Testis (tissue), 2 donors: ENCODE measurements at regions not wholly inside any gene's neighbourhood (a gene's known extent, or its start where the extent isn't known, plus 50 kb on each side); places are given as distances from the start of the nearest gene placed in this dataset.

ENCODE experiments used
- DNase-seq: peaks from one replicate; pipeline ENCODE4 v3.0.0-alpha.2; 2019
- H3K27ac ChIP-seq, 2 donors: fragments of 200-600 bp; sonication (generic); one replicate each; pipeline ENCODE4 v1.5.1; 2019
- H3K27me3 ChIP-seq: fragments of 200-600 bp; sonication (generic); one replicate; pipeline ENCODE4 v1.5.1; 2019
- H3K36me3 ChIP-seq: fragments of 200-600 bp; sonication (generic); one replicate; pipeline ENCODE4 v1.5.1; 2017; ENCODE audit warnings: low read depth; ENCODE audit errors: missing control alignments
- H3K4me1 ChIP-seq: fragments of 200-600 bp; sonication (generic); one replicate; pipeline ENCODE4 v1.5.1; 2019
- H3K4me3 ChIP-seq, 2 donors: fragments of 200-600 bp; sonication (generic); one replicate each; pipeline ENCODE4 v1.5.1; 2017 to 2019
- H3K9me3 ChIP-seq: fragments of 200-600 bp; sonication (generic); one replicate; pipeline ENCODE4 v1.5.1; 2017
- POLR2A ChIP-seq: fragments of 450-650 bp; IDR thresholded peaks from one replicate; pipeline ENCODE4 v1.6.1; 2017; ENCODE audit warnings: antibody characterized with exemption, mild to moderate bottlenecking, moderate library complexity
- WGBS, 2 donors: methylation state at CpG; one replicate each; pipeline ENCODE4 v1.1.5; 2018; 5-methylcytosine and 5-hydroxymethylcytosine counted together
- intact Hi-C: fragments of 100-400 bp; cut with DNase I; formaldehyde crosslinking; loops from one replicate; pipeline ENCODE4 v1.15.1; 2023; ENCODE audit warnings: low total_unique reads
- TF ChIP-seq, protein P1 (sequence below), 3 experiments: fragments of 450-650 bp in 2 of 3; fragments of 200-600 bp in 1 of 3; sonication (generic) in 1 of 3; IDR thresholded peaks; one replicate each; pipeline ENCODE4 v1.5.1; 2016 to 2019; ENCODE audit warnings: antibody characterized with exemption in 3 of 3, mild to moderate bottlenecking in 2 of 3, moderate library complexity in 1 of 3

DNA sequence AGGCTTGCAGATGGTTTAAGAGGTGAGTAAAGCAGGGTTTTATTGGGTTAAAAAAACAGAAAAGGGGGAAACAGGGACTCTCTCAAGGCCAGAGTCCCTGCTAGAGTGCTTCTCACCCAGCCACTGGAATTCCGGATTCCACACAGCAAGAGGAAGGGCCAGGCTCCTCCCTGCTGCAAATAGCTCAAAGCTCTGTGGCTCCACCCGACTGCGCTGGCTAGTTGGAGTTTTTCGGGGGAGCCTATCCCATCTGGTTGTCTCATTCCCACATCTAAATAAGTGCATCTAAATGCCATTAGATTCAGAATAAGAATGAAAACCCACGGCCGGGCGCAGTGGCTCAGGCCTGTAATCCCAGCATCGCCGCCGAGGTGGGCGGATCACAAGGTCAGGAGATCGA lies 791.5 kb downstream of the SLC16A7 start:
- WGBS, 2 donors, result 49 to 75% methylated on average over 12 of the region's 12 CpGs
- no peak for TF ChIP-seq POLR2A
- TF ChIP-seq, protein P1, sequence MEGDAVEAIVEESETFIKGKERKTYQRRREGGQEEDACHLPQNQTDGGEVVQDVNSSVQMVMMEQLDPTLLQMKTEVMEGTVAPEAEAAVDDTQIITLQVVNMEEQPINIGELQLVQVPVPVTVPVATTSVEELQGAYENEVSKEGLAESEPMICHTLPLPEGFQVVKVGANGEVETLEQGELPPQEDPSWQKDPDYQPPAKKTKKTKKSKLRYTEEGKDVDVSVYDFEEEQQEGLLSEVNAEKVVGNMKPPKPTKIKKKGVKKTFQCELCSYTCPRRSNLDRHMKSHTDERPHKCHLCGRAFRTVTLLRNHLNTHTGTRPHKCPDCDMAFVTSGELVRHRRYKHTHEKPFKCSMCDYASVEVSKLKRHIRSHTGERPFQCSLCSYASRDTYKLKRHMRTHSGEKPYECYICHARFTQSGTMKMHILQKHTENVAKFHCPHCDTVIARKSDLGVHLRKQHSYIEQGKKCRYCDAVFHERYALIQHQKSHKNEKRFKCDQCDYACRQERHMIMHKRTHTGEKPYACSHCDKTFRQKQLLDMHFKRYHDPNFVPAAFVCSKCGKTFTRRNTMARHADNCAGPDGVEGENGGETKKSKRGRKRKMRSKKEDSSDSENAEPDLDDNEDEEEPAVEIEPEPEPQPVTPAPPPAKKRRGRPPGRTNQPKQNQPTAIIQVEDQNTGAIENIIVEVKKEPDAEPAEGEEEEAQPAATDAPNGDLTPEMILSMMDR (IDR thresholded peaks at IDR 0.05), result no peak
- H3K36me3 ChIP-seq, result no peaks in the 10 kb centered on the region
- intact Hi-C loops, result no loop called here
- no peaks in the 10 kb centered on the region for H3K27me3 ChIP-seq
- H3K4me3 ChIP-seq, result peak overlapping the region; percentile 6 to 41
- no peak overlapping the region for H3K27ac ChIP-seq
- H3K9me3 ChIP-seq, result no peaks in the 10 kb centered on the region
- no peaks in the 10 kb centered on the region for H3K4me1 ChIP-seq
- no peak for DNase-seq

DNA sequence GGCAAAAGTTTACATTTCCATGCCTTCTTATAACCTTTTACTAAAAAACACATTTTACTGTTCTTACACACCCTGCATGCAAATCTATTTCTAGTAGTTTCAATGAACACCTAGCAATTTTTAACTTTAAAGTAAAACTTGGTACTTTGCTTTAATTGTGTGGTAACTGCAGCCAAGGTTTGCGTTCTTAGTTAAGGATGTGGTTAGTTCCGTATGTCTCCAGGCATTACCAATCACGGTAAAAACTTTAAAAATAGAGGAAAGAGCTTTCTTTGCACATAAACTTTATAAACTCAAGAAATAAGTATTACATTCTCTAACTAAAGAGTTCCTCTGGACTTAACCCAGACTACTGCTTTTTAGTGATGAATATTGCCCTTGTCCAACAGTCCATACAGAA lies 795.2 kb downstream of the SLC16A7 start:
- DNase-seq, result no peak
- H3K4me1 ChIP-seq, result no peaks in the 10 kb centered on the region
- no peaks in the 10 kb centered on the region for H3K27me3 ChIP-seq
- H3K4me3 ChIP-seq, result no peak overlapping the region
- intact Hi-C loops, result no loop called here
- 80 to 89% methylated on average over 3 of the region's 3 CpGs for WGBS, 2 donors
- TF ChIP-seq, protein P1 (IDR thresholded peaks at IDR 0.05), result no peak
- no peak for TF ChIP-seq POLR2A
- H3K27ac ChIP-seq, result no peak overlapping the region
- no peaks in the 10 kb centered on the region for H3K36me3 ChIP-seq
- H3K9me3 ChIP-seq, result no peaks in the 10 kb centered on the region

DNA sequence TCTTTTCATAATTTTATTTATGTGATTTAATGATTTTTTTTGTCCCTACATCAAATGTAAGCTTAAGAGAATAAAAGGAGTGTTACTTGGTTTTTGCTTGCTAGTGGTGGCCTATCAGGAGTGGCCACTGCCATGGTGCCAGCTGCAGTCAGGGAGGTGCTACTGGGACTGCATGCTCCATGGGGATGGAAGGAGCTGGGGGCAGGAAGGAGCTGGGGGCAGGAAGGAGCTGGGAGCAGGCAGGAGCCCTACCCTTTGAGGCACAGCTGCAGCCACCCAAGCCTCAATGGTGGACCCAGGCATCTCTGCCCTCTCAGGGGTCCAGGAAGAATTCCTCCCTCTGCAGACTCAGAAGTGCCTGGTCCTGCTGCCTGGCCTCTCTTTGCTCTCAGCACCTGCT lies 796.0 kb downstream of the SLC16A7 start:
- H3K36me3 ChIP-seq, result no peaks in the 10 kb centered on the region
- TF ChIP-seq, protein P1 (IDR thresholded peaks at IDR 0.05), result no peak
- TF ChIP-seq POLR2A, result no peak

DNA sequence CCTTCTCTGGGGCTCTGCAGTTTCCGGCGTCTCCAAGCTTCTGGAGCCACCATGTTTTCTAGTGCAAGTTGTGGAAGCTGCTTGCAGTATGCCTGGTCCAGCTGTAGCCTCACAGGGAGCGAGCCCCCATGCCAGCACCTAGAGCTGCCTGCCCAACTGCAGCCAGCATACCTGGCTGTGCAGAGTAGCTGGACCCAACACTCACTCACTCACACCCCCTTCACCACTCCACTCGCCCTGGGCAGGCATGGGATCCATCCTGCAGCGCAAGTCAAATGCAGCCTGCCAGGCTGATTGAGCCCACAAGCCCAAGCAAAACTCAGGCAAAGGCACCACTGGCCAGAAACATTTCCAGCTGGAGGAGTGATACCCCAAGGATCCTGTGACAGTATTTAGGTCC lies 797.3 kb downstream of the SLC16A7 start:
- DNase-seq, result no peak
- intact Hi-C loops, result no loop called here
- no peak overlapping the region for H3K27ac ChIP-seq
- WGBS, 2 donors, result 78 to 93% methylated on average over 5 of the region's 5 CpGs
- H3K4me1 ChIP-seq, result no peaks in the 10 kb centered on the region
- no peaks in the 10 kb centered on the region for H3K9me3 ChIP-seq
- no peak overlapping the region for H3K4me3 ChIP-seq
- TF ChIP-seq POLR2A, result no peak
- TF ChIP-seq, protein P1 (IDR thresholded peaks at IDR 0.05), result no peak
- H3K27me3 ChIP-seq, result no peaks in the 10 kb centered on the region
- H3K36me3 ChIP-seq, result no peaks in the 10 kb centered on the region

More for the DNA sequence above, 796.0 kb downstream of the SLC16A7 start:
- Histone ChIP-seq H3K4me3 (no peak overlapping the region), H3K4me1 (no peaks in the 10 kb centered on the region), H3K27ac (no peak overlapping the region), H3K27me3 (no peaks in the 10 kb centered on the region), H3K9me3 (no peaks in the 10 kb centered on the region)
- intact Hi-C loops, result no loop called here
- no peak for DNase-seq

DNA sequence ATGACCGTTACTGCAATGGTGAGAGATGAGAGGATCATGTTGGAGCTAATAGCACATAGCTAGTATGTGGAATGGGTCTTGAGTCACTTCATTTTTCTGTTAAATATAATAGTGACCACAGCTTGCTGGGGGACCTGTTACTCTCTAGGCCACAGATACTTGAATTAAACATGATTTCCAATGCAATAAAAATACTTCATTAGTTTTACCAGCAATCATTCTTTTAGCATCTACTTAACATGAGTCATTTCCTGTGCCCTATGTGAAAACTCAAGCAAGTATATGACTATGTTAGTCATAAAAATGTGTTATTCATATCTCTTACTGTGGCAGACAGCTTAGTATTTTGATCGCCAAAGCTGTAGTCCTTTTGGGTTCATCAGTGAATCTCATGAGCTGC lies 798.8 kb downstream of the SLC16A7 start:
- intact Hi-C loops, result no loop called here
- Histone ChIP-seq H3K4me3 (no peak overlapping the region), H3K27ac (no peak overlapping the region), H3K4me1 (no peaks in the 10 kb centered on the region), H3K36me3 (no peaks in the 10 kb centered on the region), H3K9me3 (no peaks in the 10 kb centered on the region), H3K27me3 (no peaks in the 10 kb centered on the region)
- TF ChIP-seq, protein P1 (IDR thresholded peaks at IDR 0.05), result no peak
- no peak for TF ChIP-seq POLR2A
- no peak for DNase-seq
- whole genome bisulfite sequencing, 2 donors, result 88 to 98% methylated on average over 2 of the region's 2 CpGs
